A549 (cell line): ENCODE measurements at regions not wholly inside any gene's neighbourhood (a gene's known extent, or its start where the extent isn't known, plus 50 kb on each side); places are given as distances from the start of the nearest gene placed in this dataset.

Source experiments
- POLR2AphosphoS2 ChIP-seq: conservative IDR thresholded peaks from 2 replicates; pipeline ENCODE4 v1.6.1; 2012; ENCODE audit warnings: low read length, improper control_type of control experiment, inconsistent platforms
- TP53 ChIP-seq: fragments of 250-450 bp; sonication (Bioruptor Pico); IDR thresholded peaks from 2 replicates; pipeline ENCODE4 v1.5.0; 2021; ENCODE audit warnings: mild to moderate bottlenecking, moderate library complexity
- TF ChIP-seq, protein P1 (sequence below): IDR thresholded peaks from 2 replicates; pipeline ENCODE4 v1.6.1; 2012

DNA sequence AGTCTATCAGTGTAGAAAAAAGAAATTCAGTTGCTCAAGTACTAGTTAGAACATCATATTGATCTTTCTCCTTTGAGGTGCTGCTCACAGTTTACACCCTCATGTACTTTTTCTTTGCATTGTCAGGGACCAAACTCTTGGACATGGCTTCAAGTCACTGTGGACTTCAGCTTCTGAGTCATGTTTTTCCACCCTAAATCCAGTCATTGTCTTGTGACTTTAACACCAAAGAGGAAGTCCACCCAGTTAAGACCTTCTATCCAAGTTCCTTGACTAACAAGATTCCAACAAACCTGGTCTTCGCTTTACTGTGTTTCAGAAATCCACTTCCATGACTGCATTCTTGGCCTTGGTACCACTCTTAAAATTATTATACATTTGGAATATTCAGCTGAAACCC, 206.7 kb upstream of the ARGLU1 start:
- TF ChIP-seq, protein P1, sequence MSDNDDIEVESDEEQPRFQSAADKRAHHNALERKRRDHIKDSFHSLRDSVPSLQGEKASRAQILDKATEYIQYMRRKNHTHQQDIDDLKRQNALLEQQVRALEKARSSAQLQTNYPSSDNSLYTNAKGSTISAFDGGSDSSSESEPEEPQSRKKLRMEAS, result no peak
- no peak for TF ChIP-seq TP53 (CRISPR knock-in tag)
- no peak for TF ChIP-seq POLR2AphosphoS2
